ENCODE measurements at regions not wholly inside any gene's neighbourhood (a gene's known extent, or its start where the extent isn't known, plus 50 kb on each side); places are given as distances from the start of the nearest gene placed in this dataset.
"Not testable (repeated sequence)": the region's sequence is repeated elsewhere in the genome, so short reads cannot be mapped to it uniquely, and the experiment has no call there.

- DNase-seq; in situ Hi-C loops (cut with HindIII; ENCODE audit: low pct_ligation_motif_present, low pct_unique_long_range_greater_than_20kb, low sequenced_read_pairs): not testable (repeated sequence)
Measured at GRCh38 chr17:6934544-6934943, 61.3 kb upstream of the ALOX12 start.

- DNase-seq, result no peak
- in situ Hi-C loops (cut with HindIII; ENCODE audit: low pct_ligation_motif_present, low pct_unique_long_range_greater_than_20kb, low sequenced_read_pairs), result no loop called here
Measured at GRCh38 chr17:6936370-6937028, 59.4 kb upstream of the ALOX12 start.

DNA sequence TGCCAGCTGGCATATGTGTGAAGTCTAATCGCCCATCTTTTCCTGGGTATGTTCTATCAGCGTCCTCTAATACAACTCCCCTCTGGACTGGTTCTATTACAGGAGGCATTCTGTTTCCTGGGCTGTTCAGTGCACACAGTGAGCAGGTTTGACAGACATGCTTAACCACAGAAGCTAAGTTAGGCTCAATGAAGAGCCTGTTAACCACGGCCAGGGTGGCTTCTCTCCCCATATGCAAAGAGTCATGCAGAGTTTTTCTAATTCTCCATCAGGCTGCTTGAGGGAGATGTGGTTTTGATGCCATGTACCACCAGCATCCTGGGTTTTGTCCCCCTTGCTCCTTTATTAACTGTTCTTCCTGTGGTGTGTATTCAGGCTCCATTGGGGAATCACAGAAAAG lies 57.2 kb upstream of the ALOX12 start:
- DNase-seq, result no peak
- in situ Hi-C loops (cut with HindIII; ENCODE audit: low pct_ligation_motif_present, low pct_unique_long_range_greater_than_20kb, low sequenced_read_pairs), result no loop called here

DNA sequence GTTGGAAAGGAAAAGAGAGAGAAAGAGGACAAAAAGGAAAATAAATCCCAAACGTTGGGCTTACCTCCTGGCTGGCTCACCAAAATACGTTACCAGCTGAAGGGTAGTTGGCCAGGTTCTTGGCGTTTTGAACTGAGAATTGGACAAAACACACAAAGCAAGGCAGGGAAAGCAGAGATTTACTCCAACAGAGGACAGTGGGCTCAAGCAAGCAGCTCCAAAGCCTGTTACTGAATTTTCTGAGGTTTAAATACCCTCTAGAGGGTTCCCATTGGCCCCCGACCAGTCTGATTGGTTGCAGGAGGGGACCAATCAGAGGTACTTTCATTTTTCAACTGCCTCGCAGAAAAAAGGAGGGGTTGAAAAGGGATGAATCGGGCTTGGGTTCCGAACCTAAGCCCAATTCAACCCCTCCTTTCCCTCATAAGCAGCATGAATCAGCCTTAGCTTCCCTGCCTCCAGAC lies 55.6 kb upstream of the ALOX12 start:
- no peak for DNase-seq
- in situ Hi-C loops (cut with HindIII; ENCODE audit: low pct_ligation_motif_present, low pct_unique_long_range_greater_than_20kb, low sequenced_read_pairs), result no loop called here

DNA sequence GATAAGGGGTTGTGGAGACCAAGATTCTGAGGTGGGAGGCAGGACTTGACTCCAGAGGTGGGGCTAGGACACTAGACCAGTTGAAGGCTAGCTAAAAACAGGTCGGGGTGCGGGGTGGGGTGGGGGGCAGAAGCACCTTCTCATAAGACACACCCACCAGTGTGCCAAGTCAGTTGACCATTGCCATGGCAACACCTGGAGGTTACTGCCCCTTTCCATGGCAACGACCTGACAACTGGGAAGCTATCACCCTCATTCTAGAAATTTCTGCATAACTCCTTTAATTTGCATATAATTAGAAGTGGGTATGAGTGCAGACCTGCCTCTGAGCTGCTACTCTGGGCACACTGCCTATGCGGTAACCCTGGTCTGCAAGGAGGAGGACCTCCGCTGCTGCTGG lies 53.9 kb upstream of the ALOX12 start:
- in situ Hi-C loops (cut with HindIII; ENCODE audit: low pct_ligation_motif_present, low pct_unique_long_range_greater_than_20kb, low sequenced_read_pairs), result no loop called here
- DNase-seq, result no peak

- in situ Hi-C loops (cut with HindIII; ENCODE audit: low pct_ligation_motif_present, low pct_unique_long_range_greater_than_20kb, low sequenced_read_pairs), result no loop called here
- no peak for DNase-seq
Measured at GRCh38 chr17:6943406-6943805, 52.4 kb upstream of the ALOX12 start.

Measured in ACHN (cell line).